A549 (cell line): ENCODE measurements at regions not wholly inside any gene's neighbourhood (a gene's known extent, or its start where the extent isn't known, plus 50 kb on each side); places are given as distances from the start of the nearest gene placed in this dataset.
"Not testable (repeated sequence)": the region's sequence is repeated elsewhere in the genome, so short reads cannot be mapped to it uniquely, and the experiment has no call there.

Source experiments
- CTCF ChIP-seq: fragments of >200 bp; sonication (Bioruptor Twin); formaldehyde crosslinking; IDR thresholded peaks from 3 replicates; pipeline ENCODE4 v1.5.1; 2016
- MAX ChIP-seq: IDR thresholded peaks from 2 replicates; pipeline ENCODE4 v1.6.1; 2012
- MAZ ChIP-seq: fragments of 150-350 bp; IDR thresholded peaks from 2 replicates; pipeline ENCODE4 v1.6.1; 2014; ENCODE audit warnings: antibody characterized with exemption, low read depth, low read length, borderline replicate concordance
- POLR2AphosphoS2 ChIP-seq: conservative IDR thresholded peaks from 2 replicates; pipeline ENCODE4 v1.6.1; 2012; ENCODE audit warnings: low read length, improper control_type of control experiment, inconsistent platforms

- not testable (repeated sequence) for TF ChIP-seq POLR2AphosphoS2, MAX, MAZ, CTCF
Measured at GRCh38 chr1:108325338-108325737, 81.5 kb upstream of the NBPF4 start.
